Adrenal gland (tissue), 9 donors: ENCODE measurements at regions not wholly inside any gene's neighbourhood (a gene's known extent, or its start where the extent isn't known, plus 50 kb on each side); places are given as distances from the start of the nearest gene placed in this dataset.

Experiments used
- DNase-seq, 7 donors: peaks; one replicate each; pipeline ENCODE4 v3.0.0-alpha.2; 2019 to 2020
- H3K27ac ChIP-seq, 5 donors: fragments of 200-600 bp; sonication (generic) in 4 of 5; 1 replicate in 3 of 5; 2 replicates in 2 of 5; pipeline versions ENCODE4 v1.5.1 to v1.8.0; 2016 to 2020; ENCODE audit warnings: mild to moderate bottlenecking in 1 of 5
- H3K27me3 ChIP-seq: fragments of 200-600 bp; 2 replicates; pipeline ENCODE4 v1.8.0; 2021
- H3K36me3 ChIP-seq, 2 donors: fragments of 200-600 bp; replicated peaks in 1 of 2; 1 replicate in 1 of 2; 2 replicates in 1 of 2; pipeline versions ENCODE4 v1.5.1 to v1.8.0; 2018 to 2022
- H3K4me1 ChIP-seq, 2 donors: fragments of 200-600 bp; replicated peaks in 1 of 2; 1 replicate in 1 of 2; 2 replicates in 1 of 2; pipeline versions ENCODE4 v1.5.1 to v1.8.0; 2018 to 2021
- H3K4me3 ChIP-seq, 4 donors: fragments of 200-600 bp; sonication (generic) in 3 of 4; one replicate each; pipeline ENCODE4 v1.5.1; 2016 to 2018
- H3K9me3 ChIP-seq, 3 donors: fragments of 200-600 bp; sonication (generic) in 1 of 3; replicated peaks in 1 of 3; 1 replicate in 2 of 3; 2 replicates in 1 of 3; pipeline versions ENCODE4 v1.5.1 to v1.8.0; 2016 to 2021
- POLR2A ChIP-seq, 2 donors: fragments of 450-650 bp; IDR thresholded peaks; one replicate each; pipeline ENCODE4 v1.6.1; 2017; ENCODE audit warnings: antibody characterized with exemption in 2 of 2, mild to moderate bottlenecking in 2 of 2, moderate library complexity in 1 of 2
- WGBS, 4 donors: extraction: QIAGEN DNeasy Blood & Tissue Kit in 2 of 4; methylation state at CpG; one replicate each; pipeline versions ENCODE4 v1.1.5 to v1.1.7; 2013 to 2017; 5-methylcytosine and 5-hydroxymethylcytosine counted together
- intact Hi-C, 2 donors: fragments of 100-400 bp; cut with DNase I; formaldehyde crosslinking; loops; one replicate each; pipeline versions ENCODE4 v1.14.1 to v1.15.0; 2022 to 2023
- TF ChIP-seq, protein P1 (sequence below), 6 experiments: fragments of 450-650 bp in 4 of 6; fragments of 200-600 bp in 2 of 6; sonication (generic) in 1 of 6; IDR thresholded peaks; 1 replicate in 5 of 6; 2 replicates in 1 of 6; pipeline versions ENCODE4 v1.5.1 to v1.8.0; 2016 to 2021; ENCODE audit warnings: antibody characterized with exemption in 6 of 6, mild to moderate bottlenecking in 2 of 6, moderate library complexity in 1 of 6
- donor health status: healthy with polysubstance abuse.
- donor health status: Bipolar disorder and iron deficiency.
- donor health status: DM: yes; HTN: yes; CAD: no.
- donor health status: DM: no; HTN: no; CAD: no.
- donor health status: DM: no; HTN: no; CAD: no.

DNA sequence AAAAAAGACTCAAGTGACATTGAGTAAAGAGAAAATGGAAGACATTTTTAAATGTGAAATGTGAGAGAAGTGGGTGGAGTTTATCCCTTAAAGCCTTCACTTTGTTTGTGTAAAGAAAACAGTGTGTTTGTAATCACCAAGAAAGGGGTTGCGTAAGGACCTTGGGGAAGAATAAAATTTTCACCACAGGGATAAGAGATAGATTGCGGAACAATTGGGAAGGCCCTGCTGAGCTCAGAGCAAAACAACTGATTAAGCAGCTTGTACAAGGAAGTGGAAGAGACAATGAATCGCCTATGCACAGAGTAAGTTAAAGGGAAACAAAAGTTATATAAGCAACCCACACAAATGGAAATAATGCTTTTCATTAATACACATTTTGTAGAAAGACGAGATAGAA lies 327.7 kb downstream of the RAD51AP2 start:
- Histone ChIP-seq H3K9me3 (no peaks in the 10 kb centered on the region), H3K4me3 (no peak overlapping the region)
- intact Hi-C loops = no loop called here

GRCh38 chr2:17188721-17189120 lies 329.5 kb downstream of the RAD51AP2 start:
- WGBS, 4 donors = 81 to 85% (median 83%) methylated on average over 1 of the region's 1 CpG
- TF ChIP-seq POLR2A (IDR thresholded peaks at IDR 0.05) = no peak
- no peaks in the 10 kb centered on the region for H3K27me3 ChIP-seq
- intact Hi-C loops = no loop called here
- DNase-seq = no peak
- no peak overlapping the region for H3K27ac ChIP-seq
- no peaks in the 10 kb centered on the region for H3K9me3 ChIP-seq
- no peaks in the 10 kb centered on the region for H3K4me1 ChIP-seq
- H3K36me3 ChIP-seq = no peaks in the 10 kb centered on the region
- no peak overlapping the region for H3K4me3 ChIP-seq

More for the DNA sequence above, 327.7 kb downstream of the RAD51AP2 start:
- TF ChIP-seq POLR2A (IDR thresholded peaks at IDR 0.05) = no peak
- TF ChIP-seq, protein P1, sequence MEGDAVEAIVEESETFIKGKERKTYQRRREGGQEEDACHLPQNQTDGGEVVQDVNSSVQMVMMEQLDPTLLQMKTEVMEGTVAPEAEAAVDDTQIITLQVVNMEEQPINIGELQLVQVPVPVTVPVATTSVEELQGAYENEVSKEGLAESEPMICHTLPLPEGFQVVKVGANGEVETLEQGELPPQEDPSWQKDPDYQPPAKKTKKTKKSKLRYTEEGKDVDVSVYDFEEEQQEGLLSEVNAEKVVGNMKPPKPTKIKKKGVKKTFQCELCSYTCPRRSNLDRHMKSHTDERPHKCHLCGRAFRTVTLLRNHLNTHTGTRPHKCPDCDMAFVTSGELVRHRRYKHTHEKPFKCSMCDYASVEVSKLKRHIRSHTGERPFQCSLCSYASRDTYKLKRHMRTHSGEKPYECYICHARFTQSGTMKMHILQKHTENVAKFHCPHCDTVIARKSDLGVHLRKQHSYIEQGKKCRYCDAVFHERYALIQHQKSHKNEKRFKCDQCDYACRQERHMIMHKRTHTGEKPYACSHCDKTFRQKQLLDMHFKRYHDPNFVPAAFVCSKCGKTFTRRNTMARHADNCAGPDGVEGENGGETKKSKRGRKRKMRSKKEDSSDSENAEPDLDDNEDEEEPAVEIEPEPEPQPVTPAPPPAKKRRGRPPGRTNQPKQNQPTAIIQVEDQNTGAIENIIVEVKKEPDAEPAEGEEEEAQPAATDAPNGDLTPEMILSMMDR (IDR thresholded peaks at IDR 0.05) = no peak
- no peak for DNase-seq
- Histone ChIP-seq H3K4me1 (no peaks in the 10 kb centered on the region), H3K27ac (no peak overlapping the region), H3K27me3 (no peaks in the 10 kb centered on the region), H3K36me3 (no peaks in the 10 kb centered on the region)
- 71 to 80% (median 78%) methylated on average over 4 of the region's 4 CpGs for WGBS, 4 donors

- Histone ChIP-seq H3K4me3 (no peak overlapping the region), H3K4me1 (no peaks in the 10 kb centered on the region), H3K9me3 (no peaks in the 10 kb centered on the region), H3K27ac (no peak overlapping the region), H3K27me3 (no peaks in the 10 kb centered on the region), H3K36me3 (no peaks in the 10 kb centered on the region)
- TF ChIP-seq POLR2A (IDR thresholded peaks at IDR 0.05) = no peak
- TF ChIP-seq, protein P1 (IDR thresholded peaks at IDR 0.05) = no peak
- intact Hi-C loops = no loop called here
- 57 to 60% (median 58%) methylated on average over 2 of the region's 2 CpGs for WGBS, 4 donors
- no peak for DNase-seq
Measured at GRCh38 chr2:17184512-17184911, 333.7 kb downstream of the RAD51AP2 start.

- TF ChIP-seq POLR2A (IDR thresholded peaks at IDR 0.05) = no peak
- TF ChIP-seq, protein P1 (IDR thresholded peaks at IDR 0.05) = no peak
- no peak for DNase-seq
- no peaks in the 10 kb centered on the region for H3K27me3 ChIP-seq
- no peaks in the 10 kb centered on the region for H3K9me3 ChIP-seq
- no peaks in the 10 kb centered on the region for H3K36me3 ChIP-seq
- no peaks in the 10 kb centered on the region for H3K4me1 ChIP-seq
- H3K4me3 ChIP-seq = no peak overlapping the region
- H3K27ac ChIP-seq = no peak overlapping the region
- intact Hi-C loops = no loop called here
Measured at GRCh38 chr2:17182399-17182798, 335.8 kb downstream of the RAD51AP2 start.

- intact Hi-C loops = no loop called here
- 78 to 85% (median 81%) methylated on average over 4 of the region's 4 CpGs for WGBS, 4 donors
- H3K36me3 ChIP-seq = no peaks in the 10 kb centered on the region
- no peaks in the 10 kb centered on the region for H3K27me3 ChIP-seq
- no peaks in the 10 kb centered on the region for H3K4me1 ChIP-seq
- TF ChIP-seq, protein P1 (IDR thresholded peaks at IDR 0.05) = no peak
- no peak for TF ChIP-seq POLR2A (IDR thresholded peaks at IDR 0.05)
- no peaks in the 10 kb centered on the region for H3K9me3 ChIP-seq
- DNase-seq = no peak
- H3K27ac ChIP-seq = no peak overlapping the region
- H3K4me3 ChIP-seq = no peak overlapping the region
Measured at GRCh38 chr2:17181051-17181752, 337.0 kb downstream of the RAD51AP2 start.
